ENCODE measurements at regions not wholly inside any gene's neighbourhood (a gene's known extent, or its start where the extent isn't known, plus 50 kb on each side); places are given as distances from the start of the nearest gene placed in this dataset.

- TF ChIP-seq REST (IDR thresholded peaks at IDR 0.05; ENCODE audit: low read depth) (no peak), SIN3A (IDR thresholded peaks at IDR 0.05; ENCODE audit: low read depth) (no peak), ZNF274 (IDR thresholded peaks at IDR 0.05; ENCODE audit: low read depth, low read length) (no peak), TCF7L2 (IDR thresholded peaks at IDR 0.05; ENCODE audit: borderline replicate concordance, extremely low read depth, insufficient read depth, insufficient read length) (no peak), ATF3 (IDR thresholded peaks at IDR 0.05) (no peak), EZH2phosphoT487 (IDR thresholded peaks at IDR 0.05; ENCODE audit: borderline replicate concordance) (no peak)
- H3K9me2 ChIP-seq (ENCODE audit: insufficient read depth): no peaks in the 10 kb centered on the region
- H3K4me3 ChIP-seq (replicated peaks in 1 of 2; ENCODE audit: low read depth in 1 of 2, low read length in 2 of 2): no peak overlapping the region
- no peaks in the 10 kb centered on the region for H3K9me3 ChIP-seq (ENCODE audit: control insufficient read depth in 1 of 2, insufficient read depth in 1 of 2, low read depth in 1 of 2, low read length in 2 of 2)
- H3K79me2 ChIP-seq (ENCODE audit: insufficient read depth, low read length): no peaks in the 10 kb centered on the region
- peaks cover 6% of the 10 kb centered on the region; the same call in 1 of the 2 replicates for H3K27me3 ChIP-seq (ENCODE audit: insufficient read depth, low read length)
- no TSS peak for BruUV-seq (replicated peaks)
- H4K20me1 ChIP-seq (ENCODE audit: insufficient read depth): no peaks in the 10 kb centered on the region
- CTCF ChIA-PET: interaction anchor here (2.0 kb wide), 1 partner anchor 20 kb away, joined by 7 read pairs; no protein-coding TSS in a partner anchor
- H2AFZ ChIP-seq (ENCODE audit: low read depth, low read length, poor library complexity, severe bottlenecking): no peak overlapping the region
- H3K36me3 ChIP-seq (ENCODE audit: control insufficient read depth in 1 of 2, insufficient read depth in 2 of 2, low read length in 2 of 2): no peaks in the 10 kb centered on the region
- intact Hi-C loops (cut with micrococcal nuclease): loop anchor here (5.0 to 10.0 kb wide), 2 partner anchors 188 to 1590 kb away; no protein-coding TSS in a partner anchor
- peaks cover 5 to 6% of the 10 kb centered on the region in 2 experiments for H3K4me1 ChIP-seq (ENCODE audit: control insufficient read depth in 1 of 2, insufficient read depth in 2 of 2, low read length in 2 of 2)
- RAD21 ChIA-PET (ENCODE audit: low non-redundant PET in 1 of 2, low total read pairs in 2 of 2, uncharacterized antibody in 2 of 2, unreplicated experiment in 2 of 2): no interaction called here
- ATAC-seq (no peak), DNase-seq (ENCODE audit: low read depth, low spot score) (no peak)
- H3K4me2 ChIP-seq (ENCODE audit: low read length): no peak overlapping the region
- POLR2A ChIA-PET: no interaction called here
- no peak overlapping the region for H3K9ac ChIP-seq (ENCODE audit: low read length)
- H3K27ac ChIP-seq (ENCODE audit: low read depth, low read length): no peak overlapping the region
Measured at GRCh38 chr14:34302654-34303053, 159.4 kb downstream of the SPTSSA start.

Data from HCT116 (cell line).